Osteocyte (in vitro differentiated cells): ENCODE measurements at regions not wholly inside any gene's neighbourhood (a gene's known extent, or its start where the extent isn't known, plus 50 kb on each side); places are given as distances from the start of the nearest gene placed in this dataset.

Experiments
- DNase-seq: peaks from one replicate; pipeline ENCODE4 v3.0.0; 2021; ENCODE audit warnings: mixed read lengths; ENCODE audit not compliant: unreplicated experiment; ENCODE audit errors: extremely low spot score
- H3K27ac Mint-ChIP-seq: one replicate; pipeline ENCODE4 v1.8.0; 2021; ENCODE audit warnings: mild to moderate bottlenecking, mixed read lengths; ENCODE audit not compliant: unreplicated experiment
- H3K27me3 Mint-ChIP-seq: one replicate; pipeline ENCODE4 v1.8.0; 2021; ENCODE audit warnings: mixed read lengths; ENCODE audit not compliant: unreplicated experiment
- H3K36me3 Mint-ChIP-seq: one replicate; pipeline ENCODE4 v1.8.0; 2021; ENCODE audit warnings: mixed read lengths; ENCODE audit not compliant: unreplicated experiment
- H3K4me1 Mint-ChIP-seq: one replicate; pipeline ENCODE4 v1.8.0; 2021; ENCODE audit warnings: mixed read lengths; ENCODE audit not compliant: unreplicated experiment
- H3K4me3 Mint-ChIP-seq: one replicate; pipeline ENCODE4 v1.8.0; 2021; ENCODE audit warnings: mild to moderate bottlenecking, moderate library complexity, mixed read lengths; ENCODE audit not compliant: unreplicated experiment
- H3K9me3 Mint-ChIP-seq: one replicate; pipeline ENCODE4 v1.8.0; 2021; ENCODE audit warnings: mixed read lengths; ENCODE audit not compliant: unreplicated experiment
- CTCF ChIP-seq: fragments of 200-600 bp; sonication (generic); IDR thresholded peaks from 2 replicates; pipeline ENCODE4 v1.5.0; 2021; ENCODE audit warnings: antibody characterized with exemption, mild to moderate bottlenecking, moderate library complexity

- Mint-ChIP-seq H3K9me3 (peaks cover 3% of the 10 kb centered on the region), H3K4me1 (peaks cover 26% of the 10 kb centered on the region), H3K36me3 (no peaks in the 10 kb centered on the region), H3K27ac (peak overlapping the region; percentile 65), H3K4me3 (no peak overlapping the region), H3K27me3 (no peaks in the 10 kb centered on the region)
- DNase-seq = no peak
- TF ChIP-seq CTCF = no peak
Observed at GRCh38 chr7:121562259-121562658, 166.2 kb upstream of the FAM3C start.

- H3K27me3 Mint-ChIP-seq = no peaks in the 10 kb centered on the region
- no peak for TF ChIP-seq CTCF
- H3K4me1 Mint-ChIP-seq = peaks cover 26% of the 10 kb centered on the region
- no peak for DNase-seq
- H3K4me3 Mint-ChIP-seq = no peak overlapping the region
- H3K9me3 Mint-ChIP-seq = peaks cover 3% of the 10 kb centered on the region
- H3K27ac Mint-ChIP-seq = no peak overlapping the region
- H3K36me3 Mint-ChIP-seq = no peaks in the 10 kb centered on the region
Observed at GRCh38 chr7:121561717-121562116, 165.6 kb upstream of the FAM3C start.

DNA sequence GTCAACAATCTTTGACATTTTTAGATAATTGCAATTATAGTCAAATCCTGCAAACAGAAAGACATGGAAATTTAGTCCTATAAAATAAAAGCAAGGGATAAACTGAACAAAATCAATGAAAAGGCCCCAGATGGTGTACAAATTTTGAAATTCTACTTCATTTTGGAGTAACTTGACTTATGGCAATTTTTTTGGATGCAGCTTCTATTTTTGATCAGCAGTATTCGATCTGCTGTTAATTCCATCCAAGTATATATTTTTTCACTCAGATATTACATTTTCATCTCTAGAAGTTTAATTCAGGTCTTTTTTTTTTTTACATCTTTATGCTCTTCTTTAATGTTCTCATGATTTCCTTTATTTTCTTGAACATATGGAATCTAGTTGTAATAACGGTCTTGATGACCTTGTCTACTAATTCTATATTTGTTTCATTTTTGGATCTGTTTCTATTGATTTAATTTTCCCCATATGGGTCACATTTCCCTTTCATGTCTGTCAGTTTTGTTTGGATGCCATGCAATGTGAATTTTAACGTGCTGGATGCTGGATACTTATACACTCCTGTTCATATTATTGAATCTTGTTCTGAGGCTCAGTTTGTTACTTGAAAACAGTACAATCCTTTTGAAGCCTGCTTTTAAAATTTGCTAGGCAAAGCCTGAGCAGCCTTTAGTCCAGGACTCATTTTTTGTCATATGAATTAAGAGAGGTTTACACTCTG lies 164.3 kb upstream of the FAM3C start:
- Mint-ChIP-seq H3K4me3 (no peak overlapping the region), H3K4me1 (peaks cover 26% of the 10 kb centered on the region), H3K27me3 (no peaks in the 10 kb centered on the region), H3K27ac (no peak overlapping the region), H3K36me3 (no peaks in the 10 kb centered on the region), H3K9me3 (peaks cover 3% of the 10 kb centered on the region)
- TF ChIP-seq CTCF = no peak
- no peak for DNase-seq

DNA sequence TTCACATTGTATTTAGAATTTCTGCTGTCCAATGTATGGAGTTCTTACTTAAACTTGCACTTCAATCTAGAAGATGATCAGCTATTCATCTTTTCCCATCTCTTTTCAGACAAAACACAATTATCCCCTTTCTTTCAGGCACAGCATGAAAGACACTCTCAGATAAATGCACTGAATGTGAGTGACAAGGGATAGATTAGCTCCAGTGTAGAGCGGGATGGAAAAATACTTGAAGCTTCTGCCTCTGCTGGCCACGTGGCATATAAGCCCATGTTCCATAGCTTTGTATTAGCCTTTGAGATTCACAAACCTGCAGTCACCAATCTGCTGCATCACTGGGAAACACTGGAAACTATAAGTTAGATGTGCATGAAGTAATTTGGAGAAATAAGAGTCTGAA lies 162.2 kb upstream of the FAM3C start:
- H3K9me3 Mint-ChIP-seq = peaks cover 3% of the 10 kb centered on the region
- H3K27me3 Mint-ChIP-seq = no peaks in the 10 kb centered on the region
- no peaks in the 10 kb centered on the region for H3K36me3 Mint-ChIP-seq
- no peak for DNase-seq
- H3K27ac Mint-ChIP-seq = no peak overlapping the region
- H3K4me3 Mint-ChIP-seq = no peak overlapping the region
- peaks cover 19% of the 10 kb centered on the region for H3K4me1 Mint-ChIP-seq
- no peak for TF ChIP-seq CTCF

GRCh38 chr7:121557034-121557892 lies 161.2 kb upstream of the FAM3C start:
- Mint-ChIP-seq H3K27ac (no peak overlapping the region), H3K27me3 (no peaks in the 10 kb centered on the region), H3K4me3 (no peak overlapping the region), H3K36me3 (no peaks in the 10 kb centered on the region), H3K9me3 (peaks cover 3% of the 10 kb centered on the region), H3K4me1 (peaks cover 9% of the 10 kb centered on the region)
- no peak for DNase-seq
- TF ChIP-seq CTCF = no peak
